Caco-2 (cell line): ENCODE measurements at regions not wholly inside any gene's neighbourhood (a gene's known extent, or its start where the extent isn't known, plus 50 kb on each side); places are given as distances from the start of the nearest gene placed in this dataset.

Source experiments
- BruUV-seq: library from RNA; stranded (reverse); fragments of 400-500 nt; replicated peaks from 2 replicates; lab custom pipeline; 2021; lab: Mats Ljungman, UMichigan
- CTCF ChIA-PET: fragments of 300-600 bp; sonication (Branson Sonifier 250); formaldehyde crosslinking; loops from one replicate; lab custom pipeline; 2022; ENCODE audit warnings: antibody characterized with exemption; lab: Charles Lee
- POLR2A ChIA-PET: fragments of 300-600 bp; sonication (Branson Sonifier 250); formaldehyde crosslinking; loops from one replicate; lab custom pipeline; 2022; ENCODE audit warnings: antibody characterized with exemption; lab: Charles Lee
- DNase-seq, 2 experiments: peaks; one replicate each; pipeline versions ENCODE4 v3.0.0 to v3.0.0-alpha.2; 2020 to 2022
- H3K27me3 ChIP-seq: replicated peaks from 2 replicates; pipeline ENCODE4 v1.6.0; 2011; ENCODE audit warnings: low read length; ENCODE audit not compliant: control insufficient read depth, insufficient read depth
- H3K36me3 ChIP-seq: 2 replicates; pipeline ENCODE4 v1.5.1; 2011; ENCODE audit warnings: low read length; ENCODE audit not compliant: control insufficient read depth, insufficient read depth
- H3K4me1 ChIP-seq: fragments of 250-450 bp; sonication (Bioruptor Pico); 2 replicates; pipeline ENCODE4 v1.5.1; 2020; ENCODE audit warnings: mild to moderate bottlenecking
- H3K4me3 ChIP-seq: 2 replicates; pipeline ENCODE4 v1.5.1; 2011; ENCODE audit warnings: low read depth, mild to moderate bottlenecking, control low read depth, low read length
- H3K9me3 ChIP-seq: fragments of 250-450 bp; sonication (Bioruptor Pico); 2 replicates; pipeline ENCODE4 v1.5.1; 2020; ENCODE audit warnings: mild to moderate bottlenecking, moderate library complexity
- H3K27ac Mint-ChIP-seq: one replicate; pipeline ENCODE4 v1.8.0; 2022; ENCODE audit warnings: mixed read lengths; ENCODE audit not compliant: unreplicated experiment
- H3K27me3 Mint-ChIP-seq: one replicate; pipeline ENCODE4 v1.8.0; 2022; ENCODE audit warnings: mixed read lengths; ENCODE audit not compliant: insufficient read depth, unreplicated experiment
- H3K36me3 Mint-ChIP-seq: one replicate; pipeline ENCODE4 v1.8.0; 2022; ENCODE audit warnings: mild to moderate bottlenecking, mixed read lengths; ENCODE audit not compliant: insufficient read depth, unreplicated experiment
- H3K4me1 Mint-ChIP-seq: one replicate; pipeline ENCODE4 v1.8.0; 2022; ENCODE audit warnings: low read depth, mixed read lengths; ENCODE audit not compliant: unreplicated experiment
- H3K4me3 Mint-ChIP-seq: one replicate; pipeline ENCODE4 v1.8.0; 2022; ENCODE audit warnings: mild to moderate bottlenecking, moderate library complexity, mixed read lengths; ENCODE audit not compliant: unreplicated experiment
- H3K9me3 Mint-ChIP-seq: one replicate; pipeline ENCODE4 v1.8.0; 2022; ENCODE audit warnings: mixed read lengths; ENCODE audit not compliant: unreplicated experiment
- intact Hi-C: fragments of 100-400 bp; cut with micrococcal nuclease; formaldehyde crosslinking; loops from one replicate; pipeline ENCODE4 v1.10.0; 2022; ENCODE audit not compliant: unreplicated experiment
- TF ChIP-seq, protein P1 (sequence below), 2 experiments: fragments of 200-600 bp in 1 of 2; IDR thresholded peaks; 1 replicate in 1 of 2; 2 replicates in 1 of 2; pipeline versions ENCODE4 v1.5.1 to v1.8.0; 2011 to 2022; ENCODE audit warnings: antibody characterized with exemption in 1 of 2, control low read depth in 1 of 2, inconsistent platforms in 1 of 2, low read depth in 1 of 2, low read length in 1 of 2, mild to moderate bottlenecking in 1 of 2, moderate library complexity in 1 of 2; ENCODE audit not compliant: insufficient read depth in 1 of 2, severe bottlenecking in 1 of 2, unreplicated experiment in 1 of 2

DNA sequence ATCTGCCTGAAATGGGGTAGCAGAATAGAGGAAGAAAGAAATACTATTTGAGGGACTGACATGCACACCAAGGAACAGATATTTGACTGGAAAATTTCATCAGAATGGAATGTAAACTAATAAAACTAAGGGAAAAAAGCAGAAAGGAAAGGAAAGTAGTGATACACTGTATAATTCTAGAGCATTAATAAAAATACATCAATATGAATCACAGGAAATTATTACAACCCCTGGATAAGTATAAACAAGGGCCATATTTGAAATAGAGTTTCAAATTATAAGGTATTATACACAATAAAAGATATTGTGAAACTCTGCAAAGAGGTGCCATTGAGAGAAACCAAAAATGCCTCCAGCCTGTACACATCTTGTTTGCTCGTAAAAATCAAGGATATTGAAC, 149.6 kb downstream of the ICOS start:
- Histone ChIP-seq H3K36me3 (no peaks in the 10 kb centered on the region), H3K4me3 (no peak overlapping the region), H3K27me3 (no peaks in the 10 kb centered on the region), H3K9me3 (no peaks in the 10 kb centered on the region), H3K4me1 (no peaks in the 10 kb centered on the region)
- Mint-ChIP-seq H3K9me3 (no peaks in the 10 kb centered on the region), H3K4me1 (no peaks in the 10 kb centered on the region), H3K27me3 (peaks cover 2% of the 10 kb centered on the region), H3K27ac (no peak overlapping the region), H3K36me3 (no peaks in the 10 kb centered on the region), H3K4me3 (no peak overlapping the region)
- TF ChIP-seq, protein P1, sequence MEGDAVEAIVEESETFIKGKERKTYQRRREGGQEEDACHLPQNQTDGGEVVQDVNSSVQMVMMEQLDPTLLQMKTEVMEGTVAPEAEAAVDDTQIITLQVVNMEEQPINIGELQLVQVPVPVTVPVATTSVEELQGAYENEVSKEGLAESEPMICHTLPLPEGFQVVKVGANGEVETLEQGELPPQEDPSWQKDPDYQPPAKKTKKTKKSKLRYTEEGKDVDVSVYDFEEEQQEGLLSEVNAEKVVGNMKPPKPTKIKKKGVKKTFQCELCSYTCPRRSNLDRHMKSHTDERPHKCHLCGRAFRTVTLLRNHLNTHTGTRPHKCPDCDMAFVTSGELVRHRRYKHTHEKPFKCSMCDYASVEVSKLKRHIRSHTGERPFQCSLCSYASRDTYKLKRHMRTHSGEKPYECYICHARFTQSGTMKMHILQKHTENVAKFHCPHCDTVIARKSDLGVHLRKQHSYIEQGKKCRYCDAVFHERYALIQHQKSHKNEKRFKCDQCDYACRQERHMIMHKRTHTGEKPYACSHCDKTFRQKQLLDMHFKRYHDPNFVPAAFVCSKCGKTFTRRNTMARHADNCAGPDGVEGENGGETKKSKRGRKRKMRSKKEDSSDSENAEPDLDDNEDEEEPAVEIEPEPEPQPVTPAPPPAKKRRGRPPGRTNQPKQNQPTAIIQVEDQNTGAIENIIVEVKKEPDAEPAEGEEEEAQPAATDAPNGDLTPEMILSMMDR (IDR thresholded peaks at IDR 0.05; ENCODE audit: insufficient read depth in 1 of 2, low read depth in 1 of 2, low read length in 1 of 2, severe bottlenecking in 1 of 2, unreplicated experiment in 1 of 2), result no peak
- intact Hi-C loops, result no loop called here
- no TSS peak for BruUV-seq
- CTCF ChIA-PET, result no interaction called here
- DNase-seq, result no peak
- POLR2A ChIA-PET, result no interaction called here

DNA sequence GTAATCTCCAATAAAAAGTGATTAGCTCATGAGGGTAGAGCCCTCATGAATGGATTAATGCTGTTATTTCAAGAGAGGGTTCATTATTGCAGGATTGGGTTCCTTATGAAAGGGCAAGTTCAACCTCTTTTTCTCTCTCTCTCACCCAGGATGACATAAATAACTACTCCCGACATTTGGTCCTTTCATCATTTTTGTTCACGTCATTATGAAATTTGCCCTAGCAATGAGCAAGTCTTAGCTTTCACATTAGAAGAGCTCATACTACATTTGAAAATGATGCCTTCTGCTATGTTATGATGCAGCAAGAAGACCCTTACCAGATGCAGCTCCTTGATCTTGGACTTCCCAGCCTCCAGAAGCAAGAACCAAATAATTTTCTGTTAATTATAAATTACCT, 152.5 kb downstream of the ICOS start:
- Histone ChIP-seq H3K36me3 (no peaks in the 10 kb centered on the region), H3K4me1 (no peaks in the 10 kb centered on the region), H3K4me3 (no peak overlapping the region), H3K27me3 (no peaks in the 10 kb centered on the region), H3K9me3 (no peaks in the 10 kb centered on the region)
- no TSS peak for BruUV-seq
- Mint-ChIP-seq H3K4me1 (no peaks in the 10 kb centered on the region), H3K27ac (no peak overlapping the region), H3K36me3 (no peaks in the 10 kb centered on the region), H3K27me3 (peaks cover 2% of the 10 kb centered on the region), H3K4me3 (no peak overlapping the region), H3K9me3 (peaks cover 12% of the 10 kb centered on the region)
- ChIA-PET CTCF (no interaction called here), POLR2A (no interaction called here)
- no peak for DNase-seq
- TF ChIP-seq, protein P1 (IDR thresholded peaks at IDR 0.05; ENCODE audit: insufficient read depth in 1 of 2, low read depth in 1 of 2, low read length in 1 of 2, severe bottlenecking in 1 of 2, unreplicated experiment in 1 of 2), result no peak
- intact Hi-C loops, result no loop called here

DNA sequence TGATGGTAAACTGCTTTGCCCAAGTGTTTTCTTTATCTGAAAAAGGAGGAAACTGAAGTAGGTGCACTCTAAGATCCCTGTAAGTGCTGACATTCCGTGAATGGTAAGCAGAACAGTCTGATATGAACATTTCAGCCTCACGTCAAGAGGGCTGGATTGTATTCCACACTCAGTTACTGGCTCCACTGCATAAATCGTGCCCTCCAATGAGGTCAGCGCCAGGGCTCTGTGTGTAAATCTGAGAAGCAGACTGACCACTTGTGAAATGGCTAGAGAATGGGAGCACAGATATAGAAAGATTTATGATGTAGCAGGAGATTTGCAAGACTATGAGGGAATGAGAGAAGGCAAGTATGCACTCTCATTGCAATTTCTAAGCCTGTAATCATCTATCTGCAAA, 153.0 kb downstream of the ICOS start:
- no peaks in the 10 kb centered on the region for H3K9me3 ChIP-seq
- no peak overlapping the region for H3K4me3 Mint-ChIP-seq
- H3K4me1 Mint-ChIP-seq, result no peaks in the 10 kb centered on the region
- TF ChIP-seq, protein P1 (IDR thresholded peaks at IDR 0.05; ENCODE audit: insufficient read depth in 1 of 2, low read depth in 1 of 2, low read length in 1 of 2, severe bottlenecking in 1 of 2, unreplicated experiment in 1 of 2), result no peak
- H3K27me3 Mint-ChIP-seq, result peaks cover 2% of the 10 kb centered on the region
- no peaks in the 10 kb centered on the region for H3K36me3 ChIP-seq
- no peaks in the 10 kb centered on the region for H3K36me3 Mint-ChIP-seq
- no peaks in the 10 kb centered on the region for H3K27me3 ChIP-seq
- H3K4me1 ChIP-seq, result no peaks in the 10 kb centered on the region
- DNase-seq, result no peak
- ChIA-PET POLR2A (no interaction called here), CTCF (no interaction called here)
- intact Hi-C loops, result no loop called here
- H3K9me3 Mint-ChIP-seq, result peaks cover 16% of the 10 kb centered on the region
- no TSS peak for BruUV-seq
- no peak overlapping the region for H3K4me3 ChIP-seq
- H3K27ac Mint-ChIP-seq, result no peak overlapping the region
